ENCODE measurements at regions not wholly inside any gene's neighbourhood (a gene's known extent, or its start where the extent isn't known, plus 50 kb on each side); places are given as distances from the start of the nearest gene placed in this dataset.

DNA sequence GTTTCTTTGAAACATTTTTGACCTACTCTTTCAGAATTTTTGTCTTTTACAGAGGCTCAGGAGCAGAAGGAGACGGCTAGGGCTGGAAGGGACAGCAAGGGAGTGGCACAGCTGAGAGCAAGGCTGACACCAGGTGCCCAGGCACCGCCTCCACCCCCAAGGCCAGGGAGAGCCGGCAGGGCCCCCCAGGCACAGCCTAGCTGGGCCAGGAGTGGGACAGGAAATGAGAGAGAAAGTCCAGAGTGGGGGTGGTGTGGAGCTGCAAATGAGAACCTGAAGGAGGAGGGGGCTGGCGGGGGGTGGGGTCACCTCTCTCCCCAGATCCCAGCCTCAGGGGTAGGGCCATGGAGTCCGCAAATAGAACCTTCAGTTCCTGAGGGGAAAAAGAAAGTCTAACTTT lies 236.7 kb downstream of the CDC5L start:
- H3K4me1 Mint-ChIP-seq: peaks cover 67 to 74% of the 10 kb centered on the region in 2 experiments
- peaks cover 31% of the 10 kb centered on the region; the same call in 1 of the 2 replicates for H3K4me1 ChIP-seq (ENCODE audit: insufficient read depth, low read length)
- H3K23me2 ChIP-seq (ENCODE audit: insufficient read length, low read depth, low read length, poor library complexity, severe bottlenecking): no peaks in the 10 kb centered on the region
- no peak overlapping the region for H2AFZ ChIP-seq (ENCODE audit: low read length)
- no peak overlapping the region for H2BK120ac ChIP-seq (ENCODE audit: low read depth, low read length, poor library complexity, severe bottlenecking)
- no peaks in the 10 kb centered on the region; the same call in 1 of the 2 replicates for H3K27me3 ChIP-seq (ENCODE audit: insufficient read depth, low read length)
- peak overlapping the region; percentile 12 to 66 (median 23); a peak in 1 of 7 replicates for H3K27ac Mint-ChIP-seq
- H3K27ac ChIP-seq (ENCODE audit: insufficient read length, low read depth, low read length): no peak overlapping the region
- no peak overlapping the region for H3K4ac ChIP-seq (ENCODE audit: low read depth, low read length)
- H4K91ac ChIP-seq (ENCODE audit: insufficient read length, low read depth, low read length): no peak overlapping the region
- WGBS (ENCODE audit: extremely low coverage, insufficient read length, low lambda C conversion rate): no CpG with 5 or more reads among the region's 5 CpGs
- H3K9me3 ChIP-seq (ENCODE audit: control insufficient read depth, low read depth, low read length): no peaks in the 10 kb centered on the region
- TF ChIP-seq, protein P1, sequence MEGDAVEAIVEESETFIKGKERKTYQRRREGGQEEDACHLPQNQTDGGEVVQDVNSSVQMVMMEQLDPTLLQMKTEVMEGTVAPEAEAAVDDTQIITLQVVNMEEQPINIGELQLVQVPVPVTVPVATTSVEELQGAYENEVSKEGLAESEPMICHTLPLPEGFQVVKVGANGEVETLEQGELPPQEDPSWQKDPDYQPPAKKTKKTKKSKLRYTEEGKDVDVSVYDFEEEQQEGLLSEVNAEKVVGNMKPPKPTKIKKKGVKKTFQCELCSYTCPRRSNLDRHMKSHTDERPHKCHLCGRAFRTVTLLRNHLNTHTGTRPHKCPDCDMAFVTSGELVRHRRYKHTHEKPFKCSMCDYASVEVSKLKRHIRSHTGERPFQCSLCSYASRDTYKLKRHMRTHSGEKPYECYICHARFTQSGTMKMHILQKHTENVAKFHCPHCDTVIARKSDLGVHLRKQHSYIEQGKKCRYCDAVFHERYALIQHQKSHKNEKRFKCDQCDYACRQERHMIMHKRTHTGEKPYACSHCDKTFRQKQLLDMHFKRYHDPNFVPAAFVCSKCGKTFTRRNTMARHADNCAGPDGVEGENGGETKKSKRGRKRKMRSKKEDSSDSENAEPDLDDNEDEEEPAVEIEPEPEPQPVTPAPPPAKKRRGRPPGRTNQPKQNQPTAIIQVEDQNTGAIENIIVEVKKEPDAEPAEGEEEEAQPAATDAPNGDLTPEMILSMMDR (conservative IDR thresholded peaks at IDR 0.05): no peak
- H3K79me1 ChIP-seq (ENCODE audit: insufficient read depth, low read depth, low read length, poor library complexity, severe bottlenecking): no peaks in the 10 kb centered on the region
- no peak overlapping the region for H4K8ac ChIP-seq (replicated peaks; ENCODE audit: insufficient read length, low read depth, low read length)
- H4K20me1 ChIP-seq (ENCODE audit: control insufficient read depth, insufficient read depth, insufficient read length): no peaks in the 10 kb centered on the region
- no peak overlapping the region for H3K18ac ChIP-seq (ENCODE audit: insufficient read length, low read depth, low read length)
- H3T11ph ChIP-seq (ENCODE audit: low read length): no peak overlapping the region
- peak; percentile 66 for DNase-seq
- H2AK5ac ChIP-seq (ENCODE audit: insufficient read length, low read length): no peak overlapping the region
- H3K79me2 ChIP-seq (ENCODE audit: insufficient read depth, low read length): no peaks in the 10 kb centered on the region; the same call in 1 of the 2 replicates
- H3K9me3 Mint-ChIP-seq: peaks cover 0 to 3% of the 10 kb centered on the region in 2 experiments; a peak in 1 of 5 replicates
- H3K9ac ChIP-seq (ENCODE audit: extremely low read depth, insufficient read length, low read length): no peak overlapping the region
- H3K36me3 Mint-ChIP-seq (ENCODE audit: insufficient read depth in 1 of 3, low read depth in 3 of 3): no peaks in the 10 kb centered on the region
- H2BK15ac ChIP-seq (ENCODE audit: low read depth, low read length): no peak overlapping the region
- peak overlapping the region in 1 of 2 experiments; percentile 35; a peak in 2 of 5 replicates for H3K4me3 Mint-ChIP-seq
- H2BK12ac ChIP-seq (ENCODE audit: insufficient read length, low read depth, low read length): no peak overlapping the region
- no peak overlapping the region for H4K5ac ChIP-seq (ENCODE audit: insufficient read length, low read depth, low read length)
- H3K4me2 ChIP-seq (ENCODE audit: insufficient read depth, insufficient read length, low read length): no peak overlapping the region
- H2BK20ac ChIP-seq (ENCODE audit: low read depth, low read length, poor library complexity, severe bottlenecking): no peak overlapping the region
- no peak overlapping the region for H3K14ac ChIP-seq (ENCODE audit: insufficient read depth, low read length)
- H3K27me3 Mint-ChIP-seq (ENCODE audit: low read depth): peaks cover 5% of the 10 kb centered on the region
- H2BK5ac ChIP-seq (ENCODE audit: insufficient read length, low read length): no peak overlapping the region
- no peak overlapping the region for H3K23ac ChIP-seq (ENCODE audit: insufficient read length, low read depth, low read length)
- no peak overlapping the region for H3K56ac ChIP-seq (ENCODE audit: insufficient read length, low read depth, low read length)

All from H9 (cell line).